ENCODE measurements at regions not wholly inside any gene's neighbourhood (a gene's known extent, or its start where the extent isn't known, plus 50 kb on each side); places are given as distances from the start of the nearest gene placed in this dataset.
"Not testable (repeated sequence)": the region's sequence is repeated elsewhere in the genome, so short reads cannot be mapped to it uniquely, and the experiment has no call there.

GRCh38 chr2:90069290-90069894 is 1377.9 kb downstream of the RPIA start:
- H3K27me3 Mint-ChIP-seq, result peaks cover 8% of the 10 kb centered on the region
- no peak overlapping the region for H3K4me3 Mint-ChIP-seq
- H3K36me3 Mint-ChIP-seq (ENCODE audit: low read depth), result no peaks in the 10 kb centered on the region
- H3K27ac Mint-ChIP-seq, result no peak overlapping the region
- H3K9me3 Mint-ChIP-seq, result peaks cover 7% of the 10 kb centered on the region
- no peaks in the 10 kb centered on the region for H3K4me1 Mint-ChIP-seq (ENCODE audit: low read depth)

- Mint-ChIP-seq H3K4me1 (ENCODE audit: low read depth) (no peaks in the 10 kb centered on the region), H3K27ac (no peak overlapping the region), H3K9me3 (peaks cover 3% of the 10 kb centered on the region), H3K4me3 (no peak overlapping the region), H3K36me3 (ENCODE audit: low read depth) (no peaks in the 10 kb centered on the region), H3K27me3 (peaks cover 4% of the 10 kb centered on the region)
These were observed 1384.8 kb downstream of the RPIA start for GRCh38 chr2:90076311-90076710.

GRCh38 chr2:90077948-90078347 is 1386.5 kb downstream of the RPIA start:
- no peak overlapping the region for H3K27ac Mint-ChIP-seq
- H3K4me1 Mint-ChIP-seq (ENCODE audit: low read depth), result no peaks in the 10 kb centered on the region
- H3K9me3 Mint-ChIP-seq, result peaks cover 3% of the 10 kb centered on the region
- no peaks in the 10 kb centered on the region for H3K36me3 Mint-ChIP-seq (ENCODE audit: low read depth)
- H3K27me3 Mint-ChIP-seq, result peaks cover 4% of the 10 kb centered on the region
- no peak overlapping the region for H3K4me3 Mint-ChIP-seq

GRCh38 chr2:90079374-90079773 is 1387.9 kb downstream of the RPIA start:
- Mint-ChIP-seq H3K4me1 (ENCODE audit: low read depth) (no peaks in the 10 kb centered on the region), H3K27me3 (peaks cover 4% of the 10 kb centered on the region), H3K27ac (no peak overlapping the region), H3K36me3 (ENCODE audit: low read depth) (no peaks in the 10 kb centered on the region), H3K9me3 (peaks cover 3% of the 10 kb centered on the region), H3K4me3 (no peak overlapping the region)

- H3K27ac Mint-ChIP-seq; H3K4me3 Mint-ChIP-seq; H3K36me3 Mint-ChIP-seq (ENCODE audit: low read depth); H3K27me3 Mint-ChIP-seq; H3K9me3 Mint-ChIP-seq; H3K4me1 Mint-ChIP-seq (ENCODE audit: low read depth): not testable (repeated sequence)
These were observed 1396.3 kb downstream of the RPIA start for GRCh38 chr2:90087792-90088191.

GRCh38 chr2:90093571-90094270 is 1402.2 kb downstream of the RPIA start:
- not testable (repeated sequence) for H3K27me3 Mint-ChIP-seq; H3K9me3 Mint-ChIP-seq; H3K27ac Mint-ChIP-seq; H3K36me3 Mint-ChIP-seq (ENCODE audit: low read depth); H3K4me1 Mint-ChIP-seq (ENCODE audit: low read depth); H3K4me3 Mint-ChIP-seq

- H3K9me3 Mint-ChIP-seq; H3K27me3 Mint-ChIP-seq; H3K27ac Mint-ChIP-seq; H3K4me1 Mint-ChIP-seq (ENCODE audit: low read depth); H3K4me3 Mint-ChIP-seq; H3K36me3 Mint-ChIP-seq (ENCODE audit: low read depth): not testable (repeated sequence)
These were observed 1406.1 kb downstream of the RPIA start for GRCh38 chr2:90097617-90098016.

- H3K4me1 Mint-ChIP-seq (ENCODE audit: low read depth); H3K4me3 Mint-ChIP-seq; H3K9me3 Mint-ChIP-seq; H3K27me3 Mint-ChIP-seq; H3K27ac Mint-ChIP-seq; H3K36me3 Mint-ChIP-seq (ENCODE audit: low read depth): not testable (repeated sequence)
These were observed 1413.7 kb downstream of the RPIA start for GRCh38 chr2:90105142-90105541.

GRCh38 chr2:90123409-90123808 is 1431.9 kb downstream of the RPIA start:
- not testable (repeated sequence) for H3K4me3 Mint-ChIP-seq; H3K9me3 Mint-ChIP-seq; H3K4me1 Mint-ChIP-seq (ENCODE audit: low read depth); H3K27ac Mint-ChIP-seq; H3K27me3 Mint-ChIP-seq; H3K36me3 Mint-ChIP-seq (ENCODE audit: low read depth)

GRCh38 chr2:90139046-90139445 is 1447.6 kb downstream of the RPIA start:
- not testable (repeated sequence) for H3K9me3 Mint-ChIP-seq; H3K27me3 Mint-ChIP-seq; H3K4me3 Mint-ChIP-seq; H3K36me3 Mint-ChIP-seq (ENCODE audit: low read depth); H3K27ac Mint-ChIP-seq; H3K4me1 Mint-ChIP-seq (ENCODE audit: low read depth)

- not testable (repeated sequence) for H3K27ac Mint-ChIP-seq; H3K27me3 Mint-ChIP-seq; H3K36me3 Mint-ChIP-seq (ENCODE audit: low read depth); H3K9me3 Mint-ChIP-seq; H3K4me1 Mint-ChIP-seq (ENCODE audit: low read depth); H3K4me3 Mint-ChIP-seq
These were observed 1450.1 kb downstream of the RPIA start for GRCh38 chr2:90141558-90141957.

GRCh38 chr2:90151805-90152204 is 1460.3 kb downstream of the RPIA start:
- not testable (repeated sequence) for H3K27ac Mint-ChIP-seq

GRCh38 chr2:90170978-90171377 is 1479.5 kb downstream of the RPIA start:
- H3K27me3 Mint-ChIP-seq, H3K9me3 Mint-ChIP-seq, H3K4me3 Mint-ChIP-seq: not testable (repeated sequence)

More at GRCh38 chr2:90151805-90152204, 1460.3 kb downstream of the RPIA start:
- not testable (repeated sequence) for H3K27me3 Mint-ChIP-seq; H3K36me3 Mint-ChIP-seq (ENCODE audit: low read depth); H3K4me3 Mint-ChIP-seq; H3K9me3 Mint-ChIP-seq; H3K4me1 Mint-ChIP-seq (ENCODE audit: low read depth)

GRCh38 chr2:90173081-90173480 is 1481.6 kb downstream of the RPIA start:
- H3K27me3 Mint-ChIP-seq; H3K9me3 Mint-ChIP-seq; H3K27ac Mint-ChIP-seq; H3K36me3 Mint-ChIP-seq (ENCODE audit: low read depth); H3K4me1 Mint-ChIP-seq (ENCODE audit: low read depth); H3K4me3 Mint-ChIP-seq: not testable (repeated sequence)

More at GRCh38 chr2:90170978-90171377, 1479.5 kb downstream of the RPIA start:
- H3K27ac Mint-ChIP-seq; H3K36me3 Mint-ChIP-seq (ENCODE audit: low read depth); H3K4me1 Mint-ChIP-seq (ENCODE audit: low read depth): not testable (repeated sequence)

GRCh38 chr2:90179591-90179990 is 1488.1 kb downstream of the RPIA start:
- H3K4me3 Mint-ChIP-seq; H3K4me1 Mint-ChIP-seq (ENCODE audit: low read depth); H3K27ac Mint-ChIP-seq: not testable (repeated sequence)

GRCh38 chr2:90207454-90208058 is 1516.1 kb downstream of the RPIA start:
- Mint-ChIP-seq H3K36me3 (ENCODE audit: low read depth) (no peaks in the 10 kb centered on the region), H3K9me3 (no peaks in the 10 kb centered on the region), H3K4me1 (ENCODE audit: low read depth) (no peaks in the 10 kb centered on the region), H3K27ac (no peak overlapping the region), H3K27me3 (peaks cover 7% of the 10 kb centered on the region), H3K4me3 (no peak overlapping the region)

More at GRCh38 chr2:90179591-90179990, 1488.1 kb downstream of the RPIA start:
- not testable (repeated sequence) for H3K27me3 Mint-ChIP-seq; H3K9me3 Mint-ChIP-seq; H3K36me3 Mint-ChIP-seq (ENCODE audit: low read depth)
